Right ventricle myocardium inferior (tissue), 1 donor: ENCODE measurements at regions not wholly inside any gene's neighbourhood (a gene's known extent, or its start where the extent isn't known, plus 50 kb on each side); places are given as distances from the start of the nearest gene placed in this dataset.
A peak's percentile ranks its signal among the peaks of the same experiment; 100 is the strongest.

Experiments
- ATAC-seq: fragments of 200-7000 bp; cut with Tn5 transposase; one replicate; pipeline ENCODE4 v1.9.1; 2020; ENCODE audit warnings: mild to moderate bottlenecking, moderate library complexity
- DNase-seq: peaks from one replicate; pipeline ENCODE4 v3.0.0; 2021; ENCODE audit errors: missing footprints
- intact Hi-C: fragments of 100-400 bp; cut with DNase I; formaldehyde crosslinking; loops from one replicate; pipeline ENCODE4 v1.11.0; 2022
- donor health status: DM: no; HTN: yes; CAD: no; lungs with severe emphysema.

- ATAC-seq (no peak), DNase-seq (no peak)
- intact Hi-C loops = no loop called here
These were observed 61.2 kb upstream of the ACKR3 start for GRCh38 chr2:236508466-236508865.

GRCh38 chr2:236510034-236510433 lies 59.6 kb upstream of the ACKR3 start:
- DNase-seq = no peak
- no peak for ATAC-seq
- intact Hi-C loops = loop anchor here (5.0 to 10.0 kb wide), 3 partner anchors 158 to 552 kb away; no protein-coding TSS in a partner anchor

GRCh38 chr2:236511266-236511665 lies 58.4 kb upstream of the ACKR3 start:
- no peak for DNase-seq
- ATAC-seq = no peak
- intact Hi-C loops = loop anchor here (5.0 to 10.0 kb wide), 3 partner anchors 159 to 551 kb away; no protein-coding TSS in a partner anchor

GRCh38 chr2:236512267-236512666 lies 57.4 kb upstream of the ACKR3 start:
- ATAC-seq (no peak), DNase-seq (no peak)
- intact Hi-C loops = loop anchor here (2.0 to 10.0 kb wide), 4 partner anchors 57 to 550 kb away; partner anchors contain the start of gene ACKR3

GRCh38 chr2:236512902-236513435 lies 56.7 kb upstream of the ACKR3 start:
- intact Hi-C loops = loop anchor here (1.0 to 10.0 kb wide), 6 partner anchors 56 to 549 kb away; partner anchors contain the start of gene ACKR3
- DNase-seq (peak; percentile 82), ATAC-seq (peak; percentile 83)

- DNase-seq (no peak), ATAC-seq (no peak)
- intact Hi-C loops = loop anchor here (1.0 to 10.0 kb wide), 6 partner anchors 55 to 548 kb away; partner anchors contain the start of gene ACKR3
These were observed 55.7 kb upstream of the ACKR3 start for GRCh38 chr2:236513956-236514355.

- no peak for ATAC-seq
- intact Hi-C loops = loop anchor here (10.0 kb wide), 1 partner anchor 228 kb away; no protein-coding TSS in a partner anchor
- DNase-seq = no peak
These were observed 52.9 kb upstream of the ACKR3 start for GRCh38 chr2:236516708-236517107.

GRCh38 chr2:236517251-236518031 lies 52.2 kb upstream of the ACKR3 start:
- no peak for ATAC-seq
- intact Hi-C loops = loop anchor here (10.0 kb wide), 1 partner anchor 227 kb away; no protein-coding TSS in a partner anchor

More at GRCh38 chr2:236517251-236518031, 52.2 kb upstream of the ACKR3 start:
- no peak for DNase-seq
